Neural cell (in vitro differentiated cells): ENCODE measurements at regions not wholly inside any gene's neighbourhood (a gene's known extent, or its start where the extent isn't known, plus 50 kb on each side); places are given as distances from the start of the nearest gene placed in this dataset.

Source experiments
- CTCF ChIP-seq: fragments of 450-650 bp; IDR thresholded peaks from 2 replicates; pipeline ENCODE4 v1.5.1; 2014; ENCODE audit warnings: antibody characterized with exemption, mild to moderate bottlenecking, moderate library complexity; ENCODE audit not compliant: poor library complexity, severe bottlenecking
- EP300 ChIP-seq: fragments of 450-650 bp; conservative IDR thresholded peaks from 2 replicates; pipeline ENCODE4 v1.6.1; 2014; ENCODE audit warnings: antibody characterized with exemption, mild to moderate bottlenecking, moderate library complexity; ENCODE audit not compliant: poor library complexity, severe bottlenecking
- EZH2 ChIP-seq: fragments of 200-600, 300-800 bp; shearing (Covaris generic), sonication (generic); IDR thresholded peaks from 2 replicates; pipeline ENCODE4 v1.6.1; 2014; ENCODE audit warnings: antibody characterized with exemption, low read length, borderline replicate concordance, mild to moderate bottlenecking; ENCODE audit not compliant: insufficient read depth, poor library complexity, severe bottlenecking
- POLR2AphosphoS5 ChIP-seq: IDR thresholded peaks from 2 replicates; pipeline ENCODE4 v1.6.1; 2012
- TAF1 ChIP-seq: IDR thresholded peaks from 2 replicates; pipeline ENCODE4 v1.6.1; 2012; ENCODE audit warnings: low read depth

GRCh38 chr7:52862321-52862720 lies 173.1 kb upstream of the POM121L12 start:
- no peak for TF ChIP-seq POLR2AphosphoS5
- TF ChIP-seq CTCF: no peak
- no peak for TF ChIP-seq EP300
- no peak for TF ChIP-seq EZH2
- no peak for TF ChIP-seq TAF1
